GM06990 (cell line): ENCODE measurements at regions not wholly inside any gene's neighbourhood (a gene's known extent, or its start where the extent isn't known, plus 50 kb on each side); places are given as distances from the start of the nearest gene placed in this dataset.

ENCODE experiments used
- DNase-seq: peaks from one replicate; pipeline ENCODE4 v3.0.0-alpha.2; 2011; ENCODE audit not compliant: insufficient read length; ENCODE audit errors: extremely low read depth
- H3K27me3 ChIP-seq: replicated peaks from 2 replicates; pipeline ENCODE4 v1.6.0; 2011; ENCODE audit warnings: low read length; ENCODE audit not compliant: control insufficient read depth, insufficient read depth
- H3K36me3 ChIP-seq: 2 replicates; pipeline ENCODE4 v1.5.1; 2011; ENCODE audit warnings: low read length; ENCODE audit not compliant: control insufficient read depth, insufficient read depth
- H3K4me3 ChIP-seq: replicated peaks from 2 replicates; pipeline ENCODE4 v1.5.1; 2011; ENCODE audit warnings: low read depth, mild to moderate bottlenecking, control low read depth, low read length
- CTCF ChIP-seq: IDR thresholded peaks from 2 replicates; pipeline ENCODE4 v1.5.1; 2011; ENCODE audit warnings: low read length, control low read depth, mild to moderate bottlenecking, inconsistent platforms; ENCODE audit not compliant: insufficient read depth, poor library complexity, severe bottlenecking

GRCh38 chr20:39135885-39136544, 173.9 kb downstream of the DHX35 start:
- Histone ChIP-seq H3K36me3 (no peaks in the 10 kb centered on the region), H3K4me3 (no peak overlapping the region), H3K27me3 (no peaks in the 10 kb centered on the region; the same call in none of the 2 replicates)
- DNase-seq: no peak
- TF ChIP-seq CTCF: no peak

DNA sequence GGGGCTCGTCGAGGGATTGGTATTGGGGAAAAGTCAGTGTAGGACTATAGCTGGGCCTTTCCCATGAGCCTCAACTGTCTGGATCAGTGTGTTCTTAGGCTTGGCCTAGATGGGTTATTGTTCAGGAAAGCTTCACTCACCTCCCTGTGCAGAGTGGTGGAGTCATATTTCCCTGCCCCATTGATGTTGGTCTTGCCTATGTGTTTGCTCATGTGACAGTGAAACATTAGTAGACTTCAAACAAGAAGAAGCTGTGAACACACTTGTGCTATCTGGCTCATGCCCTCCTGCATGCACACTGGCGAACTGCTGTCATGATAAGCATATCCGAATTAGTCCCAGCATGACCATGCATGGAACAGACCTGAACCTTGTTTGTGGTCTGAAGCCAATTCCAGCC, 171.1 kb downstream of the DHX35 start:
- no peaks in the 10 kb centered on the region for H3K36me3 ChIP-seq
- no peaks in the 10 kb centered on the region; the same call in 1 of the 2 replicates for H3K27me3 ChIP-seq
- no peak for DNase-seq
- no peak overlapping the region for H3K4me3 ChIP-seq
- TF ChIP-seq CTCF: no peak

- Histone ChIP-seq H3K27me3 (no peaks in the 10 kb centered on the region; the same call in 1 of the 2 replicates), H3K4me3 (no peak overlapping the region), H3K36me3 (no peaks in the 10 kb centered on the region)
- no peak for TF ChIP-seq CTCF
- no peak for DNase-seq
Observed at GRCh38 chr20:39132511-39132910, 170.4 kb downstream of the DHX35 start.

GRCh38 chr20:39132093-39132492, 169.9 kb downstream of the DHX35 start:
- no peak for DNase-seq
- no peaks in the 10 kb centered on the region for H3K36me3 ChIP-seq
- TF ChIP-seq CTCF: no peak
- H3K27me3 ChIP-seq: no peaks in the 10 kb centered on the region; the same call in 1 of the 2 replicates
- no peak overlapping the region for H3K4me3 ChIP-seq

- no peak for TF ChIP-seq CTCF
- Histone ChIP-seq H3K36me3 (no peaks in the 10 kb centered on the region), H3K27me3 (no peaks in the 10 kb centered on the region; the same call in 1 of the 2 replicates), H3K4me3 (no peak overlapping the region)
- DNase-seq: no peak
Observed at GRCh38 chr20:39130627-39131026, 168.5 kb downstream of the DHX35 start.
